GM18526 (cell line): ENCODE measurements at regions not wholly inside any gene's neighbourhood (a gene's known extent, or its start where the extent isn't known, plus 50 kb on each side); places are given as distances from the start of the nearest gene placed in this dataset.

ENCODE experiments used
- POLR2A ChIP-seq: IDR thresholded peaks from 3 replicates; pipeline ENCODE4 v1.6.1; 2011; ENCODE audit not compliant: insufficient read length; ENCODE audit errors: extremely low read depth

- no peak for TF ChIP-seq POLR2A
These were observed 114.1 kb downstream of the CD83 start for GRCh38 chr6:14231501-14232280.

DNA sequence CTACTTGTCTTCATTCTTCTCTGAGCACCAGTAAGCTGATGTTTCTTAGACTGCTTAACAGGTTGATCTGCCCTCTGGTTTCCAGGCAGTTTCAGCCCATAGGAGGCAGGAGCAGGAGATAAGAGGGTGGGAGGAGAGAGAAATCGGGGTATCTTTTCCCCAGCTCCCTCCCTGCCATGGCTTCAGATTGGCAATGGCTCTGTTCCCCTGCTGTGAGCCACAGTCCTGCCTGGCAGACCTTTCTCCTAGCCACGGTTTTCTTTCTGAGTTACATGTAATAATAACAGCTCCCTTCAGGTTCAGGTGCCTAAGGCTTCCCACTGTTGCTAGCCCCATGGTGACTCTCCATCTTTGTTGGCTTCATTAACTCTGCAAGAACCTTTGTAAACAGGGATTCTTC is 115.3 kb downstream of the CD83 start:
- TF ChIP-seq POLR2A: no peak

DNA sequence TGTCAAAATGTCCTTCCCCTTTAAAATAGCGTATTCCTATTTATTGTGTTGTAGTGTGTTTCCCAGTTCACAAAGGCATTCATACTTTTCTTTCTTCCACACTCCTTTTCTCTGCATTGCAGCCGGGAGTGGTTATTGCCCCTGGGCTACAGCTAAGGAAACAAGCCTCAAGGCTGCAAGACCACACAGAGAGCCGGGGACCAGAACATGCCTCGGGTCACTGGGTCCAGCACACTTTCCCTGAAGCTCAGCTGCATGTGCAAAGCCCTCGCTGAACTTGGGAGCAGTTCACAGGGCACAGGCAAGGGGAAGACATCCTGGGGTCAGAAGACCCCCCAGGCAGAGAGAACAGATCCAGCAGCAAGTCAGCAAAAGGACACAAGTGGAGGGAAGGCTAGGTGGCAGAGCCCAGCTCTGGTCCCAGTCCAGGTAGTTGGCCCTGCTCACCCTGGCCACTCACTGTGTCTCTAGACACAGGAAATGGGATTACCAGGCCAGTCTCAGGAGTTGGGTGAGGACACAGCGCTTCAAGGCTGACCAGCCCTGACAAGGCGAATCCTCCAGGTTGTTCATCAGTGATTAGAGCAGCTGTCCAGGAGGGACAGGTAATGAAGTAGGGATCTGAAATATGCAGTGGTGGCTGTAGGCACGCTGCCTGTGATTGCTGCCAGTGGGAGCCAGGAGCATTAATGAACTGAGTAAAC is 118.2 kb downstream of the CD83 start:
- no peak for TF ChIP-seq POLR2A

GRCh38 chr6:14239097-14239496 is 121.5 kb downstream of the CD83 start:
- no peak for TF ChIP-seq POLR2A

DNA sequence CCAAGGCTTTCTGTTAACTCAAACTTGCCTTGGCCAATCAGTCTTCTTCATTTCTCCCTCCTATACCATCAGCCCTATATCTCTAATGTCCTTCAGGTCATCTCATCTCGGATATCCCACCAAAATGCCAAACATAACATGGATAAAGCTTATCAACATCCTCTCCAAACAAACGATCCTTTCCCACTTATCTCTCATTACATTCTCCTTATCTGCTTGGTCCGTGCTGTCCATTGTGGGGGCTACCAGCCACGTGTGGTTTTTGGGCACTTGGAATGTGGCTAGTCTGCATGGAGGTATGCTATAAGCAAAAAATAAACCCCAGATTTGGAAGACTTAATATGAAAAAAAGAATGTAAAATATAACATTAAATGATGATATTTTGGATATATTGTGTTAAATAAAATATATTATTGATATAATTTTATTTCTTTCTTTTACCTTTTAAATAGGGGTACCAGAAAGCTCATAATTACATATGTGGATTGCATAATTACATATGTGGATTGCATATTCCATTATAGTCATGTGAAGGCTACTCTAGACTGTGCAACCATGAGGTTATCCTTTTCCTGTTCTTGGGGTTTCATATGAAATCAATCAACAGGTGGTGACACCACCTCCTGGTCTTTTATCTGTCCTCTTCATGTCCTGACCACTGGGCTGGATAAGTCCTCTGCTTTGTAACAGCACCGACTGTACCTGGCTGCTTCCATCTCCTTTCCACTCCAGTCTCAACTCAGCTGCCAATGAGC is 123.0 kb downstream of the CD83 start:
- no peak for TF ChIP-seq POLR2A

DNA sequence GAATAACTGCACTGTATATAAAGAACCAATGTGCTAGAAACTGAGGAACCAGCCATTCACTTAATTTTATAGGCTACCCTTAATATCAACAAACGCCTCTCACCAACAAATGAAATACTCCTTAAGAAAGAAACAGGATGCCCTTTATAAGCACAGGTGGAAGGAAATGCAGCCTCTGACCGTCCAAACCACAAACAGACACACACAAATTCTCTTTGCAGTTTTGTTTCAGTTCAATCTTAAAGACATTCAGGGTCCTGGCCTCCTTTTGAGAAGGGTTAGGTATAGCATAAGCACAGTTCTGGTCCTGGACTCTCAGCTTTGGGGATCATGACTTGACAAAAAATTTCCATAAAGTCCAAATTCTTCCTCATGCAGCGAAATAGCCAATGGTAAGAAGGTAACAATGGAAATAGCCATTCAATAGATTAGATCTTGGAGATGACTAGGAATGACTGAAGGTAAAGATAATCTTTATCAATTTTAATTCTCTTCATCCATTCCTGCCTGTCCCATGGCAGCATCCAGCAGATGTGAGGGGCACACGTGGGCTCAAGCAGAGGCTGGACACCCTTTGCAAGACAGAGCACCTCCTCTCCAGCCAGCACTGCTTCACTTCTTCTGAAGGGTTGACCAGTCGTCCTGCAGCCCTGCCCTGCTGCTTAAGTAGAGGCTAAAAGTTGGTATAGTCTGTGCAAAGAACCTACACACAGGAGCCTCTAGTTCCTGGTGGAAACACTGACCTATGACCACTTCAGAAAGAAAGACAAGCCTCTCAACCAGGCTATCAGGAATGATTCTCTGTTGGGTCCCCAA is 123.9 kb downstream of the CD83 start:
- no peak for TF ChIP-seq POLR2A

DNA sequence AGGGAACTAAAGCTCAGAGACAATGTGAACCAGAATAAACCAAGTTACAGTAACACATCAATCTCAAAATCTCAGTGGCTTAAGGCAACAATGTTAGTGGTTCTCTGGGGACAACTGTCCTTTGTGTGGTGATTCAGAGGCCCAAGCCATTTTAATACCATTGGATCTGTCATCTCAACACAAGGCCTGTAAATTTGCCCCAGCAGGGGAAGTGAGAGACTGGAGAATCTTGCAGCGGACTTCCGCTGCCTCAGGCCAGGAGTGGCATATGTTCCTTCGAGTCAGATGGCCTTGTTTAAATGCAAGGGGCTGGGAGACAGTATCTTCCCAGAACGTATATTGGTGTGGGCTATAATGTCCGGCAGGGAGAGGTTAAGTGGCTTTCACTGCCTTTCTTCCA is 126.0 kb downstream of the CD83 start:
- no peak for TF ChIP-seq POLR2A

DNA sequence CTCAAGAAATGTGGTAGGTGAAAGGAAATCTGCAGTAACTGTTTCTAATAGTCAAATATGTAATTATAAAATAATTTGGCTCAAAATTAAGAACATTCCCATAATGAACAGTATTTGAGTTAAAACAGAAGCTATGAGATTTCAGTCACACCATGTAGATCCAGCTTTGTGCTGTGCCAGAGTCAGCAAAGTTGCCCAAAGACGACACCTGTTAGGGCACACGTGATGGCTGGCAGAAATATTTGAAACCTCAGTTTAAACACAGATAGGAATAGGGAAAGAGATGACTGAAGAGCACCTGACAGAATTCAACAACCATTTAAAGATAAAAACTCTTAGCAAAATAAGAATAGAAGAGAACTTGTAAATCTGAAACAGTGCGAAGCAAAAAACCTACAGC is 129.3 kb downstream of the CD83 start:
- TF ChIP-seq POLR2A: no peak

- no peak for TF ChIP-seq POLR2A
These were observed 133.0 kb downstream of the CD83 start for GRCh38 chr6:14250573-14250972.

DNA sequence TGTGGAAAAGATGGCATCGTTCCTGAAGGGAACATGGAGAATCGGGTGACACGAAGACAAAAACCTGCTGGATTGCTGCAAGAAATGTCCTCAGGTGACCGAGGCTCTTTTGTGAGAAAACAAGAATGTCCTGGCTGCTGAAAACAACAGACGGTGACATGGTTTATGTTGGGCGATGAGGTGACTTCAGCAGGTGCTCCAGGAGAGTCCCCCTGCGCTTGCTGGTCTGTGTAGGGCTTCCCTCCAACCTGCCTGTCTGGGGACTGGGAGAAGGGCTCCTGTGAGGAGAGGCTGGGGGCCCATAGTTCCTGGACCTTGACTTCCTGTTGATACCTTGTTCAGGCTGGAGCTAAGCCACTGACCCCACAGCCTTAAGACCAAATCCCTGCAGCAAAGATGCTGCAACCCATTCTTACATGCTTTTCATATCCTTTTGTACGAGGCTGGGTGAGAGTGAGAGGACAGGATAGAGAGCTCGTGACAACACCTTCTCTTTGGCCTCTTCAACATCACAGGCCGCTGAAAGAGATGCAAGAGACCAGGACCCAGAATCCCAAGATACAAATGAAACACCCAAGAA is 134.8 kb downstream of the CD83 start:
- no peak for TF ChIP-seq POLR2A

- no peak for TF ChIP-seq POLR2A
These were observed 136.9 kb downstream of the CD83 start for GRCh38 chr6:14254505-14254904.

DNA sequence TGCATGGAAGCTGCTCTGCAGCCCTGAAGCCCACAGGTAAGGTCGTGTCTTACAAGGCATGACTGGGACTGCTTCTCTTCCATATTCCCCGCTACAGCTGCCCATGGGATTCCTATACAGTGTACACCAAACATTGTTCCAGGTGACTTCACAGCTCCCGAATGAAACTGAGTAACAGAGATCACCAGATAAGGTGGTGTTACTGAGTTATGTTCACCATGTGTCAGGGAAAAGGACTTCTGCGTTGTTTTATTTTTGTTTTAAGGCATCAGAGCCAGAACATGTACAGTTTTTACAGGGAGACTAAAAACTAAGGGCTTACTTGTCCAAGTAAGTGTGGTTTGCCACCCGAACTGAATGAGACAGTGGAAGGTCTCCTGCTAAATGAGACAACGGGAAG is 138.3 kb downstream of the CD83 start:
- TF ChIP-seq POLR2A: no peak

DNA sequence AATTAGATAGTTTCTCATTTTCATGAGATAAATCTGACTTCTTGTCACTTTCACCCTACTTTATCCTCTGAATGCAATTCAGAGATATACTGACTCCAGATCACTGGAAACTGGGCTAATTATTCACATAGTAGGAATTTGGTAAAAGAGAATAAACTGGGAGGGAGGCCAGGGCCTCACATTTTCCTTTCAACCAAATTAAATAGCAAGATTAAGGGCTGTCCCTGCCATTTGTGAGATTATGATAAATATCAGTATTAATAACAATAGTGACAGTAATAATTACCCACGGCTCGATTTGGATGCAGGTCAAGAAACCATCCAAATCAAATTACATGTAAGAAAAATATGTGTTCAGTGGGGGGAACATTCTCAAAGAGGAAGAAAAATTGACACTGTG is 140.5 kb downstream of the CD83 start:
- TF ChIP-seq POLR2A: no peak

GRCh38 chr6:14258695-14259593 is 141.4 kb downstream of the CD83 start:
- TF ChIP-seq POLR2A: no peak
